ENCODE measurements at regions not wholly inside any gene's neighbourhood (a gene's known extent, or its start where the extent isn't known, plus 50 kb on each side); places are given as distances from the start of the nearest gene placed in this dataset.
A peak's percentile ranks its signal among the peaks of the same experiment; 100 is the strongest.

- TF ChIP-seq EZH2 (IDR thresholded peaks at IDR 0.05; ENCODE audit: low read length, missing control alignments) = no peak
- TF ChIP-seq CTCF (conservative IDR thresholded peaks at IDR 0.05 in 1 of 2, IDR thresholded peaks at IDR 0.05 in 1 of 2; ENCODE audit: low read depth in 1 of 2, low read length in 2 of 2) = no peak
- no peak overlapping the region for H2AFZ ChIP-seq (ENCODE audit: low read length)
- H3K4me3 ChIP-seq (replicated peaks in 1 of 4; ENCODE audit: control extremely low read depth in 1 of 4, insufficient read depth in 1 of 4, low read depth in 3 of 4, low read length in 4 of 4) = no peak overlapping the region
- no peak overlapping the region for H3K9ac ChIP-seq (ENCODE audit: insufficient read depth, low read length)
- H3K27me3 ChIP-seq (ENCODE audit: control insufficient read depth, insufficient read depth, low read length) = no peaks in the 10 kb centered on the region
- peak; percentile 34 to 74 for DNase-seq (ENCODE audit: low read depth in 2 of 2)
- H3K4me2 ChIP-seq (ENCODE audit: extremely low read depth, insufficient read depth, low read length) = peak overlapping the region; percentile 56
- H3K36me3 ChIP-seq (ENCODE audit: control insufficient read depth, insufficient read depth, low read length) = no peaks in the 10 kb centered on the region
- H3K79me2 ChIP-seq (ENCODE audit: control insufficient read depth, insufficient read depth, low read length) = no peaks in the 10 kb centered on the region
- H3K4me1 ChIP-seq (ENCODE audit: control insufficient read depth, extremely low read depth, insufficient read depth, low read length) = peaks cover 10% of the 10 kb centered on the region
- H3K9me3 ChIP-seq (ENCODE audit: control insufficient read depth, insufficient read depth, low read depth, low read length) = no peaks in the 10 kb centered on the region
- H4K20me1 ChIP-seq (ENCODE audit: control insufficient read depth, extremely low read depth, insufficient read depth, low read length) = no peaks in the 10 kb centered on the region
- H3K27ac ChIP-seq (ENCODE audit: insufficient read depth, low read length) = peak overlapping the region; percentile 62
Measured at GRCh38 chr6:1082285-1082935, 229.5 kb upstream of the FOXQ1 start.

DNA sequence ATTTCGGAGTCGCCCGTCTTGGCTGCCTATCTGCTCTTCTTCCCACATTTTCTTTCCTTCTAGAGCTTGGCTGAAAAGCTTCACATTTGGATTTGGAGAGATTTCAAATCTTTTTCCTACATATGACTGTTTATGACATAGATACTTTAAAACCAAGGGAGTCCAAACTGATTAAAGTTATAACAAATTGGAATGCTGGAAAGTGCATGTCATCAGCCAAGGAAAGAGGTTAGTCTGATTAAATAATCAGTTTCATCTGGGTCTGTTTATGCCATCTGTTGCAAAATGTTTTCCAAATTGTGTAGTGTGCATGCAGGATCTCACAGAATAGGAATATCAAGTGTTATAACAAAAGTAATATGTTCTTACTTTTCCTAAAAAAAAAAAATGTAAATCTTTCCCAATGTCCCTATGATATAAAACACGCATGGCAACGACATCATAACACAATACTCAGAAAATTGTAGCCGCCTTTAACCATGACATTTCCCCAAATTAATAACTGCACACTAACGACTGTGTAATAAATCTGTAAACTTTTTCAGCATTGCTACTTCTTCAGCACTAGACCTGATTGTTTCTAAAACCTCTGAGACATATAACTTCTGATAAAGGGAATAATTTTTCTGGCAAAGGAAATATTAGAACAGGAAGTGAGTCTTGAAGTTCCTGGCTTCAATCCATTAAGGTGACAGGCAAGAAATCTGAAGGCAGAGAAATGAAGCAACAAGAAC lies 230.2 kb upstream of the FOXQ1 start:
- H3K9me3 ChIP-seq (ENCODE audit: control insufficient read depth, insufficient read depth, low read depth, low read length) = no peaks in the 10 kb centered on the region
- H3K36me3 ChIP-seq (ENCODE audit: control insufficient read depth, insufficient read depth, low read length) = no peaks in the 10 kb centered on the region
- H3K4me2 ChIP-seq (ENCODE audit: extremely low read depth, insufficient read depth, low read length) = peak overlapping the region; percentile 56
- H3K9ac ChIP-seq (ENCODE audit: insufficient read depth, low read length) = no peak overlapping the region
- no peak overlapping the region for H2AFZ ChIP-seq (ENCODE audit: low read length)
- H3K27me3 ChIP-seq (ENCODE audit: control insufficient read depth, insufficient read depth, low read length) = no peaks in the 10 kb centered on the region
- no peaks in the 10 kb centered on the region for H4K20me1 ChIP-seq (ENCODE audit: control insufficient read depth, extremely low read depth, insufficient read depth, low read length)
- H3K4me3 ChIP-seq (replicated peaks in 1 of 4; ENCODE audit: control extremely low read depth in 1 of 4, insufficient read depth in 1 of 4, low read depth in 3 of 4, low read length in 4 of 4) = no peak overlapping the region
- H3K27ac ChIP-seq (ENCODE audit: insufficient read depth, low read length) = peak overlapping the region; percentile 62
- H3K4me1 ChIP-seq (ENCODE audit: control insufficient read depth, extremely low read depth, insufficient read depth, low read length) = peaks cover 10% of the 10 kb centered on the region
- TF ChIP-seq EZH2 (IDR thresholded peaks at IDR 0.05; ENCODE audit: low read length, missing control alignments) (no peak), CTCF (conservative IDR thresholded peaks at IDR 0.05 in 1 of 2, IDR thresholded peaks at IDR 0.05 in 1 of 2; ENCODE audit: low read depth in 1 of 2, low read length in 2 of 2) (no peak)
- H3K79me2 ChIP-seq (ENCODE audit: control insufficient read depth, insufficient read depth, low read length) = no peaks in the 10 kb centered on the region
- DNase-seq (ENCODE audit: low read depth in 2 of 2) = peak in 1 of 2 donors; percentile 63

DNA sequence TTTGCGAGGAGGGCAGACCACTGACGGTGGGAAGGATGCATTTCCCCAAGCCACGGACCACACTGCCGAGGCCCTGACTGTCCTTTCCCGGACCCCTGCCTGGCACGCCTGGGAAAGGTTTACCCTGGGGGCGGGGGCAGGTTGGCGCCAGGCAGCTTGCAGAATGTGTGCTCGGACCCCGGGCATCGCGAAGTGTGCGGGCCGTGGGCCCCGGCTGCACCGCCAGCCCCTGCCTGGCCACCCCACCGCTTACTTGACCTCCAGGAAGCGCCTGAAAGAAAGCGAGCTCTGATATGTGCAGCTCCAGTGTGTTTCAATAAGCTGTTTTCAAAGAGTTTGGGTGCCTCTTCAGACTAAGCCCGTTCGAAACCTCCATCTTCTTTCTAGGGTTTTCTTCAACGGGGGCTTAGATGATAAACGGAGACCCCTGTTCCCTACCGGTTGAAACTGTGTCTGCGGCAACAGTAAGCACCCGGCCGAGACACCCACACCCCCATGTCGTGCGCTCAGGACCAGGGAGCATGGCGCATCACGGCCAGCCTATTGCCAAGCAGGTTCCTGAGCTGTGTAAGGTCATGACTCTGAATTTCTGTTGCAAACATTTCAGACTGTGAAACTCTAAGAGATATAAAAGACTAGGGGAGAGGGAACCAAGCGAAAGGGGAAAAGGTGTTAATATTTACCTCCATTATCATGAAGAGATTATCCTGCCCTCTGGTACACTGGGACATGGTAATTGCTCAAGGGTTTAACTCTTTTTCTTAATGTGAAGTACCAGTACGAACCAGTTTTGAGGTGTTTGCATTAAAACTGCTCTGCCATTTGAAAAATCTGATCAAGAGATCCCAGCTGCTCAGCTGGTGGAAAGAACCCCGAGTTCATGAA lies 231.2 kb upstream of the FOXQ1 start:
- TF ChIP-seq CTCF (conservative IDR thresholded peaks at IDR 0.05 in 1 of 2, IDR thresholded peaks at IDR 0.05 in 1 of 2; ENCODE audit: low read depth in 1 of 2, low read length in 2 of 2) (no peak), EZH2 (IDR thresholded peaks at IDR 0.05; ENCODE audit: low read length, missing control alignments) (no peak)
- Histone ChIP-seq H3K27ac (ENCODE audit: insufficient read depth, low read length) (no peak overlapping the region), H3K27me3 (ENCODE audit: control insufficient read depth, insufficient read depth, low read length) (no peaks in the 10 kb centered on the region), H3K4me3 (replicated peaks in 1 of 4; ENCODE audit: control extremely low read depth in 1 of 4, insufficient read depth in 1 of 4, low read depth in 3 of 4, low read length in 4 of 4) (no peak overlapping the region), H3K79me2 (ENCODE audit: control insufficient read depth, insufficient read depth, low read length) (no peaks in the 10 kb centered on the region), H3K4me1 (ENCODE audit: control insufficient read depth, extremely low read depth, insufficient read depth, low read length) (peaks cover 10% of the 10 kb centered on the region), H4K20me1 (ENCODE audit: control insufficient read depth, extremely low read depth, insufficient read depth, low read length) (no peaks in the 10 kb centered on the region), H3K4me2 (ENCODE audit: extremely low read depth, insufficient read depth, low read length) (peak overlapping the region; percentile 28), H3K9me3 (ENCODE audit: control insufficient read depth, insufficient read depth, low read depth, low read length) (no peaks in the 10 kb centered on the region), H3K9ac (ENCODE audit: insufficient read depth, low read length) (no peak overlapping the region), H3K36me3 (ENCODE audit: control insufficient read depth, insufficient read depth, low read length) (no peaks in the 10 kb centered on the region), H2AFZ (ENCODE audit: low read length) (no peak overlapping the region)
- DNase-seq (ENCODE audit: low read depth in 2 of 2) = no peak
